GM19467 (cell line): ENCODE measurements at regions not wholly inside any gene's neighbourhood (a gene's known extent, or its start where the extent isn't known, plus 50 kb on each side); places are given as distances from the start of the nearest gene placed in this dataset.

Experiments
- ATAC-seq: cut with Tn5 transposase; IDR thresholded peaks from one replicate; pipeline ENCODE4 v1.9.1; 2021; ENCODE audit warnings: mild to moderate bottlenecking, moderate library complexity; ENCODE audit not compliant: unreplicated experiment

- no peak for ATAC-seq
Observed at GRCh38 chr13:107005577-107005976, 437.6 kb upstream of the ARGLU1 start.

- ATAC-seq = no peak
Observed at GRCh38 chr13:107003911-107004310, 436.0 kb upstream of the ARGLU1 start.

- no peak for ATAC-seq
Observed at GRCh38 chr13:106998664-106999063, 430.7 kb upstream of the ARGLU1 start.

GRCh38 chr13:106997696-106998095, 429.8 kb upstream of the ARGLU1 start:
- ATAC-seq = no peak

GRCh38 chr13:106996867-106997618, 429.1 kb upstream of the ARGLU1 start:
- ATAC-seq = no peak

GRCh38 chr13:106990594-106990993, 422.7 kb upstream of the ARGLU1 start:
- ATAC-seq = no peak

GRCh38 chr13:106989876-106990275, 421.9 kb upstream of the ARGLU1 start:
- no peak for ATAC-seq

GRCh38 chr13:106987427-106987785, 419.5 kb upstream of the ARGLU1 start:
- no peak for ATAC-seq

- no peak for ATAC-seq
Observed at GRCh38 chr13:106986687-106987426, 418.9 kb upstream of the ARGLU1 start.

- no peak for ATAC-seq
Observed at GRCh38 chr13:106986033-106986484, 418.1 kb upstream of the ARGLU1 start.

- no peak for ATAC-seq
Observed at GRCh38 chr13:106985481-106985880, 417.5 kb upstream of the ARGLU1 start.

GRCh38 chr13:106981051-106981450, 413.1 kb upstream of the ARGLU1 start:
- no peak for ATAC-seq

GRCh38 chr13:106967391-106967790, 399.5 kb upstream of the ARGLU1 start:
- ATAC-seq = no peak

GRCh38 chr13:106963151-106963550, 395.2 kb upstream of the ARGLU1 start:
- ATAC-seq = no peak

- ATAC-seq = no peak
Observed at GRCh38 chr13:106961651-106962050, 393.7 kb upstream of the ARGLU1 start.

- no peak for ATAC-seq
Observed at GRCh38 chr13:106961216-106961615, 393.3 kb upstream of the ARGLU1 start.

GRCh38 chr13:106958621-106959048, 390.7 kb upstream of the ARGLU1 start:
- ATAC-seq = no peak

- ATAC-seq = no peak
Observed at GRCh38 chr13:106942563-106942962, 374.6 kb upstream of the ARGLU1 start.

GRCh38 chr13:106941779-106942178, 373.8 kb upstream of the ARGLU1 start:
- no peak for ATAC-seq

GRCh38 chr13:106927421-106927820, 359.5 kb upstream of the ARGLU1 start:
- no peak for ATAC-seq

GRCh38 chr13:106922384-106922783, 354.4 kb upstream of the ARGLU1 start:
- ATAC-seq = no peak

- no peak for ATAC-seq
Observed at GRCh38 chr13:106919638-106920037, 351.7 kb upstream of the ARGLU1 start.
